ENCODE measurements at regions not wholly inside any gene's neighbourhood (a gene's known extent, or its start where the extent isn't known, plus 50 kb on each side); places are given as distances from the start of the nearest gene placed in this dataset.

- no peak for DNase-seq
- no peaks in the 10 kb centered on the region for H3K36me3 ChIP-seq
- H3K27me3 ChIP-seq = peaks cover 0 to 2% of the 10 kb centered on the region in 2 donors
- no peaks in the 10 kb centered on the region for H3K4me1 ChIP-seq
- no peak for TF ChIP-seq CTCF (IDR thresholded peaks at IDR 0.05)
- no peaks in the 10 kb centered on the region for H3K9me3 ChIP-seq
- no peak overlapping the region for H3K4me3 ChIP-seq
- intact Hi-C loops (cut with DNase I; ENCODE audit: low total_unique reads) = no loop called here
- no peak overlapping the region for H3K27ac ChIP-seq
Observed at GRCh38 chr18:54433368-54433767, 75.7 kb downstream of the C18orf54 start.

GRCh38 chr18:54433857-54434256 is 76.2 kb downstream of the C18orf54 start:
- TF ChIP-seq CTCF (IDR thresholded peaks at IDR 0.05) = no peak
- intact Hi-C loops (cut with DNase I; ENCODE audit: low total_unique reads) = no loop called here
- no peak for DNase-seq

GRCh38 chr18:54434453-54434852 is 76.7 kb downstream of the C18orf54 start:
- Histone ChIP-seq H3K36me3 (no peaks in the 10 kb centered on the region), H3K27me3 (peaks cover 0 to 2% of the 10 kb centered on the region in 2 donors), H3K4me1 (no peaks in the 10 kb centered on the region), H3K4me3 (no peak overlapping the region), H3K27ac (no peak overlapping the region), H3K9me3 (no peaks in the 10 kb centered on the region)
- TF ChIP-seq CTCF (IDR thresholded peaks at IDR 0.05) = no peak
- intact Hi-C loops (cut with DNase I; ENCODE audit: low total_unique reads) = no loop called here
- no peak for DNase-seq

More at GRCh38 chr18:54433857-54434256, 76.2 kb downstream of the C18orf54 start:
- Histone ChIP-seq H3K4me1 (no peaks in the 10 kb centered on the region), H3K27me3 (peaks cover 0 to 2% of the 10 kb centered on the region in 2 donors), H3K9me3 (no peaks in the 10 kb centered on the region), H3K4me3 (no peak overlapping the region), H3K27ac (no peak overlapping the region), H3K36me3 (no peaks in the 10 kb centered on the region)

- no peaks in the 10 kb centered on the region for H3K9me3 ChIP-seq
- no peak overlapping the region for H3K4me3 ChIP-seq
- H3K27ac ChIP-seq = no peak overlapping the region
- DNase-seq = no peak
- H3K4me1 ChIP-seq = no peaks in the 10 kb centered on the region
- peaks cover 0 to 5% of the 10 kb centered on the region in 2 donors for H3K27me3 ChIP-seq
- no peak for TF ChIP-seq CTCF (IDR thresholded peaks at IDR 0.05)
- intact Hi-C loops (cut with DNase I; ENCODE audit: low total_unique reads) = no loop called here
- H3K36me3 ChIP-seq = no peaks in the 10 kb centered on the region
Observed at GRCh38 chr18:54436501-54436900, 78.8 kb downstream of the C18orf54 start.

GRCh38 chr18:54440292-54440691 is 82.6 kb downstream of the C18orf54 start:
- Histone ChIP-seq H3K9me3 (no peaks in the 10 kb centered on the region), H3K36me3 (no peaks in the 10 kb centered on the region), H3K4me3 (no peak overlapping the region), H3K27me3 (peaks cover 0 to 6% of the 10 kb centered on the region in 2 donors), H3K4me1 (no peaks in the 10 kb centered on the region), H3K27ac (no peak overlapping the region)
- TF ChIP-seq CTCF (IDR thresholded peaks at IDR 0.05) = no peak
- peak in 1 of 2 donors; percentile 22 for DNase-seq
- intact Hi-C loops (cut with DNase I; ENCODE audit: low total_unique reads) = no loop called here

GRCh38 chr18:54444319-54444914 is 86.7 kb downstream of the C18orf54 start:
- intact Hi-C loops (cut with DNase I; ENCODE audit: low total_unique reads) = no loop called here
- H3K27me3 ChIP-seq = peaks cover 0 to 4% of the 10 kb centered on the region in 2 donors
- H3K36me3 ChIP-seq = no peaks in the 10 kb centered on the region
- no peaks in the 10 kb centered on the region for H3K4me1 ChIP-seq
- H3K4me3 ChIP-seq = no peak overlapping the region
- H3K9me3 ChIP-seq = no peaks in the 10 kb centered on the region
- TF ChIP-seq CTCF (IDR thresholded peaks at IDR 0.05) = peak; percentile 33 to 38
- H3K27ac ChIP-seq = no peak overlapping the region
- no peak for DNase-seq
